ENCODE measurements at regions not wholly inside any gene's neighbourhood (a gene's known extent, or its start where the extent isn't known, plus 50 kb on each side); places are given as distances from the start of the nearest gene placed in this dataset.

- TF ChIP-seq EZH2phosphoT487 (IDR thresholded peaks at IDR 0.05) (no peak), CTCF (IDR thresholded peaks at IDR 0.05) (peak; percentile 5)
These were observed 238.2 kb downstream of the TEX36 start for GRCh38 chr10:125444790-125445189.

All from neural progenitor cell (in vitro differentiated cells).